HL-60 (cell line): ENCODE measurements at regions not wholly inside any gene's neighbourhood (a gene's known extent, or its start where the extent isn't known, plus 50 kb on each side); places are given as distances from the start of the nearest gene placed in this dataset.

Experiments used
- DNase-seq, 2 experiments: peaks; one replicate each; pipeline ENCODE4 v3.0.0-alpha.2; 2010 to 2020; ENCODE audit warnings: low read depth in 1 of 2, low spot score in 1 of 2
- H3K27ac ChIP-seq: fragments of 250-450 bp; sonication (Bioruptor Pico); replicated peaks from 2 replicates; pipeline ENCODE4 v1.5.1; 2020; ENCODE audit warnings: mild to moderate bottlenecking, moderate library complexity
- H3K27me3 ChIP-seq: fragments of 250-450 bp; sonication (Bioruptor Pico); 2 replicates; pipeline ENCODE4 v1.5.1; 2021; ENCODE audit warnings: mild to moderate bottlenecking, moderate library complexity; ENCODE audit not compliant: insufficient read depth, poor library complexity, severe bottlenecking
- H3K4me3 ChIP-seq: replicated peaks from 2 replicates; pipeline ENCODE4 v1.5.1; 2011; ENCODE audit warnings: mild to moderate bottlenecking, control low read depth, low read length; ENCODE audit not compliant: insufficient read depth
- CTCF ChIP-seq: IDR thresholded peaks from one replicate; pipeline ENCODE4 v1.5.1; 2011; ENCODE audit warnings: low read length, control low read depth, inconsistent platforms; ENCODE audit not compliant: insufficient read depth
- GABPA ChIP-seq: IDR thresholded peaks from 2 replicates; pipeline ENCODE4 v1.6.1; 2012; ENCODE audit warnings: low read depth
- POLR2AphosphoS5 ChIP-seq: IDR thresholded peaks from 2 replicates; pipeline ENCODE4 v1.6.1; 2012; ENCODE audit warnings: low read depth
- SPI1 ChIP-seq: IDR thresholded peaks from 2 replicates; pipeline ENCODE4 v1.6.1; 2012; ENCODE audit warnings: low read depth, mild to moderate bottlenecking, borderline replicate concordance
- TF ChIP-seq, protein P1 (sequence below): IDR thresholded peaks from 2 replicates; pipeline ENCODE4 v1.6.1; 2012; ENCODE audit warnings: low read depth; ENCODE audit not compliant: insufficient replicate concordance

DNA sequence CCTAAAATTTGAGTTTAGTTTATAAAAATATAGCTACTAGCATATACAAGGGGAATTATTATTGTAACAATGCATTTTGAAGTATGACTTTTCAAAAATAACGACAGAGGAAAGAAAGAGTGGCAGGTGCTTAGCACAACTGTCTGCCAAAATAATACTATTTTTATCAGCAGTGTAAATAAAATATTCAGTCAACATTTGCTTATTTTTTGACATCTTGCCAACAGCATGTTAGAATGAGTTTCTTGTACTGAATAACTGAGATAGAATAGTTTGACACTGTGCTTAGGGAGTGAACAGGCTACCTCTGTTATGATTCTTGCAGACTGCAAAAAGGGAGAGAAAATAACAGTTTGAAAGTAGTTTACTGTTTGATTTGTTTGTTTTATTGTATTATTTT is 909.8 kb downstream of the BRINP3 start:
- no peak overlapping the region for H3K27ac ChIP-seq
- H3K27me3 ChIP-seq, result no peaks in the 10 kb centered on the region
- DNase-seq, result no peak
- TF ChIP-seq POLR2AphosphoS5, result no peak
- no peak for TF ChIP-seq CTCF
- TF ChIP-seq, protein P1, sequence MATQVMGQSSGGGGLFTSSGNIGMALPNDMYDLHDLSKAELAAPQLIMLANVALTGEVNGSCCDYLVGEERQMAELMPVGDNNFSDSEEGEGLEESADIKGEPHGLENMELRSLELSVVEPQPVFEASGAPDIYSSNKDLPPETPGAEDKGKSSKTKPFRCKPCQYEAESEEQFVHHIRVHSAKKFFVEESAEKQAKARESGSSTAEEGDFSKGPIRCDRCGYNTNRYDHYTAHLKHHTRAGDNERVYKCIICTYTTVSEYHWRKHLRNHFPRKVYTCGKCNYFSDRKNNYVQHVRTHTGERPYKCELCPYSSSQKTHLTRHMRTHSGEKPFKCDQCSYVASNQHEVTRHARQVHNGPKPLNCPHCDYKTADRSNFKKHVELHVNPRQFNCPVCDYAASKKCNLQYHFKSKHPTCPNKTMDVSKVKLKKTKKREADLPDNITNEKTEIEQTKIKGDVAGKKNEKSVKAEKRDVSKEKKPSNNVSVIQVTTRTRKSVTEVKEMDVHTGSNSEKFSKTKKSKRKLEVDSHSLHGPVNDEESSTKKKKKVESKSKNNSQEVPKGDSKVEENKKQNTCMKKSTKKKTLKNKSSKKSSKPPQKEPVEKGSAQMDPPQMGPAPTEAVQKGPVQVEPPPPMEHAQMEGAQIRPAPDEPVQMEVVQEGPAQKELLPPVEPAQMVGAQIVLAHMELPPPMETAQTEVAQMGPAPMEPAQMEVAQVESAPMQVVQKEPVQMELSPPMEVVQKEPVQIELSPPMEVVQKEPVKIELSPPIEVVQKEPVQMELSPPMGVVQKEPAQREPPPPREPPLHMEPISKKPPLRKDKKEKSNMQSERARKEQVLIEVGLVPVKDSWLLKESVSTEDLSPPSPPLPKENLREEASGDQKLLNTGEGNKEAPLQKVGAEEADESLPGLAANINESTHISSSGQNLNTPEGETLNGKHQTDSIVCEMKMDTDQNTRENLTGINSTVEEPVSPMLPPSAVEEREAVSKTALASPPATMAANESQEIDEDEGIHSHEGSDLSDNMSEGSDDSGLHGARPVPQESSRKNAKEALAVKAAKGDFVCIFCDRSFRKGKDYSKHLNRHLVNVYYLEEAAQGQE, result no peak
- TF ChIP-seq GABPA, result no peak
- no peak for TF ChIP-seq SPI1
- H3K4me3 ChIP-seq, result no peak overlapping the region

DNA sequence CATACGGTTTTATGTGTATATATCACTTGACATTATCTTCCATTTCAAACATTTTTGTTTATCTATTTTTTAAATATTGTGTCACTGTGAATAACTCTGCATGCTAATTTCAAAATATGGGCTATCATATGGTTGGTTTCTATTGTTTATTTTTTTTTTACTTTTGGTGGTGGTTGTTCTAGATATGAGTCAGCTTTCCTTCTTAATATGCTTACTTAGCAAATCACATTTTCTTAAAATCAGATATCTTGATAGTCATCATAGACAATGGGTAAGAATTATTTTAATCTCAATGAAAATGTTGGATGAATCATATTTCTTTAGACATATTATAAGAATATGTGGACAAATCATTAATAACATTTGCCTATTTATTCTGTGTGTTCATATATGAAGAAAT is 881.5 kb downstream of the BRINP3 start:
- no peaks in the 10 kb centered on the region for H3K27me3 ChIP-seq
- TF ChIP-seq, protein P1, result no peak
- TF ChIP-seq GABPA (no peak), SPI1 (no peak), CTCF (no peak), POLR2AphosphoS5 (no peak)

GRCh38 chr1:189597083-189597482 is 880.6 kb downstream of the BRINP3 start:
- Histone ChIP-seq H3K4me3 (no peak overlapping the region), H3K27ac (no peak overlapping the region), H3K27me3 (no peaks in the 10 kb centered on the region)
- no peak for DNase-seq
- no peak for TF ChIP-seq SPI1
- no peak for TF ChIP-seq CTCF
- no peak for TF ChIP-seq POLR2AphosphoS5
- TF ChIP-seq GABPA, result no peak
- TF ChIP-seq, protein P1, result no peak

More for the DNA sequence above, 881.5 kb downstream of the BRINP3 start:
- no peak for DNase-seq
- no peak overlapping the region for H3K4me3 ChIP-seq
- no peak overlapping the region for H3K27ac ChIP-seq
